ENCODE measurements at regions not wholly inside any gene's neighbourhood (a gene's known extent, or its start where the extent isn't known, plus 50 kb on each side); places are given as distances from the start of the nearest gene placed in this dataset.

DNA sequence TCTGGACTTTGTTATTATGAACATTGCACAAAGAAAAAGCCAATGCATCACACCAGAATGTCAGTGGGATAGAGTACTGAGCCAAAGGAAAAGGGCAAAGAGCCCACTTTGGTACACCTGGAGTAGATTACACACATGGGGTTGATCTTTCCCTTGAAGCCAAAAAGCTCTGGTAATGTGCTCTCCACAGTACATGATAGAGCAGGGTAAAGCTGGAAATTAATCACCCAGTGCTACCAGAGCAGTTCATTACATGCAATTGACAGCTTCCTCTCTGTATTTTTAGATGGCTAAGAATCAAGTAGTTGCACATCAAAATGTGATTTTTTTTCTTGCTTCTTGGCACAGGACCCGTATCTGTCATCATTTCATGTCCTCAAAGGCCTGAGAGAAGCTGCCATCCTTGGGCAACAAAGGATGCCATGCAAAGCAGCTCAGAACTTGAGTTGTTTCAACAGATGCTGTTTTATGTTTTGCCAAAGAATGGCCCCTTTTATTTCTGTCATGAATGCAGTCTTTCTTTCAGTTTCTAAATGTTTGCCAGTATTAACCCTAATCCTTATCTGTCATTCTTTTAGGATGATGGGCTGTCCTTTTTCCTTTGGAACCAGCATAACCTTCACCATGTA lies 88.1 kb downstream of the HDGFL1 start:
- intact Hi-C loops (cut with DNase I) = no loop called here
- DNase-seq = no peak
- TF ChIP-seq POLR2AphosphoS5 (IDR thresholded peaks at IDR 0.05) (no peak), EP300 (IDR thresholded peaks at IDR 0.05) (no peak), POLR2A (IDR thresholded peaks at IDR 0.05) (no peak)
- TF ChIP-seq, protein P1, sequence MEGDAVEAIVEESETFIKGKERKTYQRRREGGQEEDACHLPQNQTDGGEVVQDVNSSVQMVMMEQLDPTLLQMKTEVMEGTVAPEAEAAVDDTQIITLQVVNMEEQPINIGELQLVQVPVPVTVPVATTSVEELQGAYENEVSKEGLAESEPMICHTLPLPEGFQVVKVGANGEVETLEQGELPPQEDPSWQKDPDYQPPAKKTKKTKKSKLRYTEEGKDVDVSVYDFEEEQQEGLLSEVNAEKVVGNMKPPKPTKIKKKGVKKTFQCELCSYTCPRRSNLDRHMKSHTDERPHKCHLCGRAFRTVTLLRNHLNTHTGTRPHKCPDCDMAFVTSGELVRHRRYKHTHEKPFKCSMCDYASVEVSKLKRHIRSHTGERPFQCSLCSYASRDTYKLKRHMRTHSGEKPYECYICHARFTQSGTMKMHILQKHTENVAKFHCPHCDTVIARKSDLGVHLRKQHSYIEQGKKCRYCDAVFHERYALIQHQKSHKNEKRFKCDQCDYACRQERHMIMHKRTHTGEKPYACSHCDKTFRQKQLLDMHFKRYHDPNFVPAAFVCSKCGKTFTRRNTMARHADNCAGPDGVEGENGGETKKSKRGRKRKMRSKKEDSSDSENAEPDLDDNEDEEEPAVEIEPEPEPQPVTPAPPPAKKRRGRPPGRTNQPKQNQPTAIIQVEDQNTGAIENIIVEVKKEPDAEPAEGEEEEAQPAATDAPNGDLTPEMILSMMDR (IDR thresholded peaks at IDR 0.05) = no peak
- Histone ChIP-seq H3K9me3 (no peaks in the 10 kb centered on the region), H3K36me3 (no peaks in the 10 kb centered on the region), H3K4me3 (no peak overlapping the region), H3K27ac (no peak overlapping the region), H3K4me1 (peaks cover 0 to 5% (median 2%) of the 10 kb centered on the region in 4 donors), H3K27me3 (no peaks in the 10 kb centered on the region)
- WGBS, 2 donors = 20 to 29% methylated on average over 1 of the region's 1 CpG

- no peaks in the 10 kb centered on the region for H3K9me3 ChIP-seq
- no peak for DNase-seq
- TF ChIP-seq, protein P1 (IDR thresholded peaks at IDR 0.05) = no peak
- TF ChIP-seq POLR2A (IDR thresholded peaks at IDR 0.05) (no peak), EP300 (IDR thresholded peaks at IDR 0.05) (no peak), POLR2AphosphoS5 (IDR thresholded peaks at IDR 0.05) (no peak)
- intact Hi-C loops (cut with DNase I) = no loop called here
- no peak overlapping the region for H3K4me3 ChIP-seq
- peaks cover 0 to 5% (median 2%) of the 10 kb centered on the region in 4 donors for H3K4me1 ChIP-seq
- 55 to 67% methylated on average over 2 of the region's 2 CpGs for WGBS, 2 donors
- no peaks in the 10 kb centered on the region for H3K27me3 ChIP-seq
- H3K27ac ChIP-seq = no peak overlapping the region
- no peaks in the 10 kb centered on the region for H3K36me3 ChIP-seq
Measured at GRCh38 chr6:22658183-22658582, 88.8 kb downstream of the HDGFL1 start.

DNA sequence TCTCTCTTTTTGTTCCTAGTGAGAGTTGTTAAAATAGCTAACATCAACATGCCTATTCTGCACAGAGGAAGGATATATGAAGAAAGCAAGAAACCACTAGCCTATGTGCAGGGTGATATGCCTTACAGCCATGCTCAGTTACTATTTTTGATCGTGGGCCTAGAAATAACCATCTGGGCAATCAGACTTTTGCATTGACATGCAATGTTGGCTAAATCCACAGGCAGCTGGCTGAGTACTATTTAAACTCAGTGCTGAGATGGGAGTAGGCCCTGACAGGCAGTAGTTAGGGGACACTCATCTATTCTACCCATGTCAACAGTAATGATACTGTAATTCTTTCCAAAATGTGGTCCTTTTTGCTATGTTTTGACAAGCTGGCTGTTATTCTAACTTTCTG lies 89.6 kb downstream of the HDGFL1 start:
- DNase-seq = no peak
- H3K36me3 ChIP-seq = no peaks in the 10 kb centered on the region

GRCh38 chr6:22664968-22665367 lies 95.6 kb downstream of the HDGFL1 start:
- 86 to 87% methylated on average over 2 of the region's 2 CpGs for WGBS, 2 donors

More for the DNA sequence above, 89.6 kb downstream of the HDGFL1 start:
- intact Hi-C loops (cut with DNase I) = no loop called here
- H3K27me3 ChIP-seq = no peaks in the 10 kb centered on the region
- no peak overlapping the region for H3K4me3 ChIP-seq
- H3K9me3 ChIP-seq = no peaks in the 10 kb centered on the region
- TF ChIP-seq POLR2AphosphoS5 (IDR thresholded peaks at IDR 0.05) (no peak), EP300 (IDR thresholded peaks at IDR 0.05) (no peak), POLR2A (IDR thresholded peaks at IDR 0.05) (no peak)
- TF ChIP-seq, protein P1 (IDR thresholded peaks at IDR 0.05) = no peak
- peaks cover 0 to 5% (median 2%) of the 10 kb centered on the region in 4 donors for H3K4me1 ChIP-seq
- WGBS, 2 donors = 69 to 88% methylated on average over 1 of the region's 1 CpG
- H3K27ac ChIP-seq = no peak overlapping the region

More at GRCh38 chr6:22664968-22665367, 95.6 kb downstream of the HDGFL1 start:
- Histone ChIP-seq H3K4me3 (no peak overlapping the region), H3K9me3 (no peaks in the 10 kb centered on the region), H3K27me3 (no peaks in the 10 kb centered on the region), H3K36me3 (no peaks in the 10 kb centered on the region), H3K4me1 (no peaks in the 10 kb centered on the region), H3K27ac (no peak overlapping the region)
- no peak for DNase-seq
- TF ChIP-seq POLR2AphosphoS5 (IDR thresholded peaks at IDR 0.05) = no peak
- TF ChIP-seq, protein P1 (IDR thresholded peaks at IDR 0.05) = no peak
- no peak for TF ChIP-seq EP300 (IDR thresholded peaks at IDR 0.05)
- no peak for TF ChIP-seq POLR2A (IDR thresholded peaks at IDR 0.05)
- intact Hi-C loops (cut with DNase I) = no loop called here

All from sigmoid colon (tissue), 6 donors.